ENCODE measurements at regions not wholly inside any gene's neighbourhood (a gene's known extent, or its start where the extent isn't known, plus 50 kb on each side); places are given as distances from the start of the nearest gene placed in this dataset.

- TF ChIP-seq EP300 (IDR thresholded peaks at IDR 0.05; ENCODE audit: borderline replicate concordance in 1 of 2, low read depth in 2 of 2, low read length in 2 of 2) (no peak), CTBP2 (IDR thresholded peaks at IDR 0.05; ENCODE audit: borderline replicate concordance, insufficient read depth, insufficient read length, low read length) (no peak), SRF (IDR thresholded peaks at IDR 0.05; ENCODE audit: low read depth, low read length) (no peak), E2F6 (IDR thresholded peaks at IDR 0.05) (no peak), BCL11A (IDR thresholded peaks at IDR 0.05; ENCODE audit: low read depth in 2 of 2, low read length in 2 of 2) (no peak), BRCA1 (IDR thresholded peaks at IDR 0.05; ENCODE audit: low read depth, low read length) (no peak), SIX5 (IDR thresholded peaks at IDR 0.05; ENCODE audit: low read depth, low read length) (no peak)
- H2BK20ac ChIP-seq (ENCODE audit: low read length), result no peak overlapping the region
- no peak overlapping the region for H3K23ac ChIP-seq (ENCODE audit: insufficient read length)
- no peak overlapping the region for H3K14ac ChIP-seq (ENCODE audit: insufficient read length)
- no peak overlapping the region for H2AFZ ChIP-seq (ENCODE audit: low read length)
- H3K79me1 ChIP-seq (ENCODE audit: low read depth, low read length), result no peaks in the 10 kb centered on the region
- ChIA-PET POLR2A (ENCODE audit: partially characterized antibody) (no interaction called here), CTCF (ENCODE audit: partially characterized antibody) (no interaction called here)
- H3K79me2 ChIP-seq (ENCODE audit: control insufficient read depth in 1 of 2, insufficient read depth in 2 of 2, low read length in 2 of 2), result no peaks in the 10 kb centered on the region
- H3K56ac ChIP-seq (replicated peaks; ENCODE audit: insufficient read length, low read depth, low read length), result no peak overlapping the region
- no peak overlapping the region for H3K4ac ChIP-seq (replicated peaks; ENCODE audit: insufficient read length, low read depth, low read length)
- no peak for DNase-seq (ENCODE audit: low read depth in 1 of 2, low spot score in 2 of 2)
- no peaks in the 10 kb centered on the region for H3K36me3 ChIP-seq (ENCODE audit: control insufficient read depth in 2 of 4, insufficient read depth in 4 of 4, low read length in 3 of 4)
- WGBS, 2 experiments (ENCODE audit: extremely low coverage in 1 of 2, insufficient coverage in 1 of 2, insufficient read length in 1 of 2, insufficient replicate concordance in 2 of 2, low coverage in 1 of 2, low lambda C conversion rate in 2 of 2, missing lambda C conversion rate in 1 of 2), result 100% methylated on average over 1 of the region's 1 CpG; no CpG with 5 or more reads in 1 of the 2 experiments
- H4K20me1 ChIP-seq (replicated peaks in 1 of 2; ENCODE audit: control insufficient read depth in 1 of 2, insufficient read depth in 2 of 2, low read length in 2 of 2), result no peaks in the 10 kb centered on the region
- H3K4me3 ChIP-seq (ENCODE audit: extremely low read depth in 1 of 4, insufficient read depth in 2 of 4, low read depth in 3 of 4, low read length in 4 of 4), result no peak overlapping the region
- no peak overlapping the region for H2BK120ac ChIP-seq (replicated peaks; ENCODE audit: low read depth, low read length)
- no peak overlapping the region for H2BK5ac ChIP-seq (ENCODE audit: low read depth, low read length)
- H3K9ac ChIP-seq (replicated peaks in 1 of 4; ENCODE audit: extremely low read depth in 1 of 4, low read depth in 3 of 4, low read length in 3 of 4), result peak overlapping the region in 1 of 4 experiments; percentile 34; a peak in 1 of 7 replicates
- no peak overlapping the region for H2BK12ac ChIP-seq (ENCODE audit: low read depth, low read length)
- H2AK5ac ChIP-seq (ENCODE audit: low read depth, low read length), result no peak overlapping the region
- H4K5ac ChIP-seq (ENCODE audit: insufficient read length, low read depth, low read length), result no peak overlapping the region
- no peak overlapping the region for H4K91ac ChIP-seq (replicated peaks; ENCODE audit: insufficient read length, low read length)
- no peaks in the 10 kb centered on the region for H3K9me3 ChIP-seq (ENCODE audit: insufficient read depth in 2 of 2, low read depth in 1 of 2, low read length in 1 of 2)
- no peaks in the 10 kb centered on the region for H3K27me3 ChIP-seq (replicated peaks in 1 of 4; ENCODE audit: control insufficient read depth in 3 of 4, extremely low read depth in 1 of 4, insufficient read depth in 3 of 4, low read length in 3 of 4)
- no peaks in the 10 kb centered on the region; the same call in 1 of the 2 replicates for H3K23me2 ChIP-seq (ENCODE audit: low read depth, low read length)
- H3K4me2 ChIP-seq (ENCODE audit: insufficient read depth in 1 of 2, low read depth in 2 of 2, low read length in 2 of 2), result no peak overlapping the region
- no peak for FAIRE-seq
- H2BK15ac ChIP-seq (ENCODE audit: low read length), result no peak overlapping the region
- H4K8ac ChIP-seq (ENCODE audit: extremely low read depth, insufficient read depth, low read length), result no peak overlapping the region
- H3K27ac ChIP-seq (ENCODE audit: low read depth, low read length), result no peak overlapping the region
- H3K4me1 ChIP-seq (replicated peaks in 1 of 4; ENCODE audit: control insufficient read depth in 3 of 4, insufficient read depth in 4 of 4, low read length in 3 of 4), result no peaks in the 10 kb centered on the region
- H3K18ac ChIP-seq (ENCODE audit: extremely low read depth, low read length), result no peak overlapping the region
These were observed 841.3 kb upstream of the CTNND2 start for GRCh38 chr5:12745537-12745936.

All from H1 (cell line).